ENCODE measurements at regions not wholly inside any gene's neighbourhood (a gene's known extent, or its start where the extent isn't known, plus 50 kb on each side); places are given as distances from the start of the nearest gene placed in this dataset.

DNA sequence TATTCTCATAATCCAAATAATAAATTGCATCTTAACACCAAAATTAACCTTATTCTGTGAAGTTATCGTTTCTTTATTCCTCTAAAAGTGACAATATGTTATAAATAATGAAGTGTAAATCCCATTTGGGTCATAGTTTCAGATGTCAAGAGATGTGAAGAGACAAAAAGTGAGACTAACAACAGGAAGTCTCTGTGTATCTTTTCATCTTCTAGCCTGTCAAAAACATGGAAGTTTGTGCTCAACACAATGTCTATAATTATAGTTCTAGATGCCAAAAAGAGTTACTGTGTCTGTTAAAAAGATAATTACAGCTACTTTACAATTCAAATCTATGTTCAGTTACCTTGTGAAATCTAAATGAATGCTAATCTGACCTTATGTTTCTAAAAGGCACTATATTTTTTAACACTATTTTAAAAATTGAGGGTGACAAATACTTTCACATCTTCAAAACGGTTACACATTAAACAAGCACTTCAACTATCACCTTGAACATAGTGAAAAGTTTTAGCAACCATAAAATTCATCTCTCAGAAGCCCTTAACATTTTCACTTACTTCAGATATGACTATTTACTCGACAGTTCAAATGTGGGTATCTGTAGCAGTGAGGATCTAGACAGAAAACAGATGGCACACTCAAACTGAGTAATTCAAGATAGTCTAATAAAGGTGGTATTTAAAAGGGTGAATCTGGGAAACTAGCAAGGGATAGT is 509.8 kb downstream of the ARAP2 start:
- H3K9me3 ChIP-seq (ENCODE audit: control insufficient read depth, insufficient read depth, low read length): no peaks in the 10 kb centered on the region
- H3K4me1 ChIP-seq (ENCODE audit: control insufficient read depth, insufficient read depth, low read length): no peaks in the 10 kb centered on the region
- no peak overlapping the region for H3K4me3 ChIP-seq (ENCODE audit: low read length)
- no peaks in the 10 kb centered on the region for H3K36me3 Mint-ChIP-seq
- no peak overlapping the region for H3K27ac Mint-ChIP-seq
- TF ChIP-seq, protein P1, sequence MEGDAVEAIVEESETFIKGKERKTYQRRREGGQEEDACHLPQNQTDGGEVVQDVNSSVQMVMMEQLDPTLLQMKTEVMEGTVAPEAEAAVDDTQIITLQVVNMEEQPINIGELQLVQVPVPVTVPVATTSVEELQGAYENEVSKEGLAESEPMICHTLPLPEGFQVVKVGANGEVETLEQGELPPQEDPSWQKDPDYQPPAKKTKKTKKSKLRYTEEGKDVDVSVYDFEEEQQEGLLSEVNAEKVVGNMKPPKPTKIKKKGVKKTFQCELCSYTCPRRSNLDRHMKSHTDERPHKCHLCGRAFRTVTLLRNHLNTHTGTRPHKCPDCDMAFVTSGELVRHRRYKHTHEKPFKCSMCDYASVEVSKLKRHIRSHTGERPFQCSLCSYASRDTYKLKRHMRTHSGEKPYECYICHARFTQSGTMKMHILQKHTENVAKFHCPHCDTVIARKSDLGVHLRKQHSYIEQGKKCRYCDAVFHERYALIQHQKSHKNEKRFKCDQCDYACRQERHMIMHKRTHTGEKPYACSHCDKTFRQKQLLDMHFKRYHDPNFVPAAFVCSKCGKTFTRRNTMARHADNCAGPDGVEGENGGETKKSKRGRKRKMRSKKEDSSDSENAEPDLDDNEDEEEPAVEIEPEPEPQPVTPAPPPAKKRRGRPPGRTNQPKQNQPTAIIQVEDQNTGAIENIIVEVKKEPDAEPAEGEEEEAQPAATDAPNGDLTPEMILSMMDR (IDR thresholded peaks at IDR 0.05): no peak
- H3K27me3 Mint-ChIP-seq (ENCODE audit: low read depth in 2 of 2): no peaks in the 10 kb centered on the region
- intact Hi-C loops (cut with micrococcal nuclease): no loop called here
- DNase-seq (no peak), ATAC-seq (no peak)
- peaks cover 4% of the 10 kb centered on the region in 2 donors for H3K9me3 Mint-ChIP-seq
- no peak overlapping the region for H3K4me3 Mint-ChIP-seq
- H3K27me3 ChIP-seq (ENCODE audit: control insufficient read depth, insufficient read depth, low read length): no peaks in the 10 kb centered on the region
- WGBS (ENCODE audit: insufficient coverage): 66% methylated on average over 2 of the region's 3 CpGs
- no peak overlapping the region for H3K27ac ChIP-seq (ENCODE audit: low read length)
- H3K36me3 ChIP-seq (ENCODE audit: control insufficient read depth, insufficient read depth, low read length): no peaks in the 10 kb centered on the region
- no peaks in the 10 kb centered on the region for H3K4me1 Mint-ChIP-seq

DNA sequence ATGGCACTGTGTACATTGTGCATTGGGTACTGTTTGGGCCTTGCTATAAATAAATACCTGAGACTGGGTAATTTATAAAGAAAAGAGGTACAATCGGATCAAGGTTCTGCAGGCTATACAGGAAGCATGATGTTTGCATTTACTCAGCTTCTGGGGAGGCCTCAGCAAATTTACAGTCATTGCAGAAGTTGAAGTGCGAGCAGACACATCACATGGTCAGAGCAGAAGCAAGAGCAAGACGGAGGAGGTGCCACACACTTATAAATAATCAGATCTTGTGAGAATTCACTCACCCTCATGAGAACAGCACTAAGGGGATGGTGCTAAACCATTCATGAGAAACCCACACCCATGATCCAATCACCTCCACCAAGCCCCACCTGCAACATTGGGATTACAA is 505.0 kb downstream of the ARAP2 start:
- WGBS (ENCODE audit: insufficient coverage): 52% methylated on average over 3 of the region's 3 CpGs
- no peak for DNase-seq
- no peak overlapping the region for H3K4me3 ChIP-seq (ENCODE audit: low read length)
- H3K27ac Mint-ChIP-seq: no peak overlapping the region
- peaks cover 9% of the 10 kb centered on the region for H3K36me3 Mint-ChIP-seq
- no peaks in the 10 kb centered on the region for H3K27me3 Mint-ChIP-seq (ENCODE audit: low read depth in 2 of 2)
- ATAC-seq: no peak
- TF ChIP-seq, protein P1 (IDR thresholded peaks at IDR 0.05): no peak
- no peaks in the 10 kb centered on the region for H3K4me1 Mint-ChIP-seq
- intact Hi-C loops (cut with micrococcal nuclease): no loop called here
- no peak overlapping the region for H3K27ac ChIP-seq (ENCODE audit: low read length)
- H3K27me3 ChIP-seq (ENCODE audit: control insufficient read depth, insufficient read depth, low read length): no peaks in the 10 kb centered on the region
- no peak overlapping the region for H3K4me3 Mint-ChIP-seq
- no peaks in the 10 kb centered on the region for H3K4me1 ChIP-seq (ENCODE audit: control insufficient read depth, insufficient read depth, low read length)
- peaks cover 4 to 5% of the 10 kb centered on the region in 2 donors for H3K9me3 Mint-ChIP-seq
- no peaks in the 10 kb centered on the region for H3K36me3 ChIP-seq (ENCODE audit: control insufficient read depth, insufficient read depth, low read length)
- no peaks in the 10 kb centered on the region for H3K9me3 ChIP-seq (ENCODE audit: control insufficient read depth, insufficient read depth, low read length)

DNA sequence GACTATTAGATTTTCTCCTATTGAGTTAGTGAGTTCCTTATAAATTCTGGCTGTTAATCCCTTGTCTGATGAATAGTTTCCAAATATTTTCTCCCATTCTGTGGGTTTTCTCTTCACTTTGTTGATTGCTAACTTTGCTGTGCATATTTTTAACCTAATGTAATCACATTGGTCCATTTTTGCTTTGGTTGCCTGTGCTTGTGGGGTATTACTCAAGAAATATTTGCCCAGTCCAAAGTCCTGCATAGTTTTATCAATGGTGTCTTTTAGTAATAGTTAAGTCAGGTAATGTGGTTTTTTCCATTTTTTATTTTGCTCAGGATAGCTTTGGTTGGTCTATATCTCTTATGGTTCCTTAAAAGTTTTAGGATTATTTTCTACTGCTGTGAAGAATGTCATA is 490.3 kb downstream of the ARAP2 start:
- no peak overlapping the region for H3K27ac ChIP-seq (ENCODE audit: low read length)
- H3K36me3 Mint-ChIP-seq: no peaks in the 10 kb centered on the region
- no peak overlapping the region for H3K4me3 Mint-ChIP-seq

More for the DNA sequence above, 490.3 kb downstream of the ARAP2 start:
- H3K4me1 ChIP-seq (ENCODE audit: control insufficient read depth, insufficient read depth, low read length): no peaks in the 10 kb centered on the region
- DNase-seq: no peak
- Mint-ChIP-seq H3K27ac (no peak overlapping the region), H3K27me3 (ENCODE audit: low read depth in 2 of 2) (no peaks in the 10 kb centered on the region), H3K4me1 (no peaks in the 10 kb centered on the region), H3K9me3 (peaks cover 11 to 14% of the 10 kb centered on the region in 2 donors)
- intact Hi-C loops (cut with micrococcal nuclease): no loop called here
- no peaks in the 10 kb centered on the region for H3K9me3 ChIP-seq (ENCODE audit: control insufficient read depth, insufficient read depth, low read length)
- no peak for ATAC-seq
- H3K4me3 ChIP-seq (ENCODE audit: low read length): no peak overlapping the region
- no peaks in the 10 kb centered on the region for H3K27me3 ChIP-seq (ENCODE audit: control insufficient read depth, insufficient read depth, low read length)
- no peaks in the 10 kb centered on the region for H3K36me3 ChIP-seq (ENCODE audit: control insufficient read depth, insufficient read depth, low read length)
- TF ChIP-seq, protein P1 (IDR thresholded peaks at IDR 0.05): no peak

Measured in natural killer cell (primary cell).